ENCODE measurements at regions not wholly inside any gene's neighbourhood (a gene's known extent, or its start where the extent isn't known, plus 50 kb on each side); places are given as distances from the start of the nearest gene placed in this dataset.

DNA sequence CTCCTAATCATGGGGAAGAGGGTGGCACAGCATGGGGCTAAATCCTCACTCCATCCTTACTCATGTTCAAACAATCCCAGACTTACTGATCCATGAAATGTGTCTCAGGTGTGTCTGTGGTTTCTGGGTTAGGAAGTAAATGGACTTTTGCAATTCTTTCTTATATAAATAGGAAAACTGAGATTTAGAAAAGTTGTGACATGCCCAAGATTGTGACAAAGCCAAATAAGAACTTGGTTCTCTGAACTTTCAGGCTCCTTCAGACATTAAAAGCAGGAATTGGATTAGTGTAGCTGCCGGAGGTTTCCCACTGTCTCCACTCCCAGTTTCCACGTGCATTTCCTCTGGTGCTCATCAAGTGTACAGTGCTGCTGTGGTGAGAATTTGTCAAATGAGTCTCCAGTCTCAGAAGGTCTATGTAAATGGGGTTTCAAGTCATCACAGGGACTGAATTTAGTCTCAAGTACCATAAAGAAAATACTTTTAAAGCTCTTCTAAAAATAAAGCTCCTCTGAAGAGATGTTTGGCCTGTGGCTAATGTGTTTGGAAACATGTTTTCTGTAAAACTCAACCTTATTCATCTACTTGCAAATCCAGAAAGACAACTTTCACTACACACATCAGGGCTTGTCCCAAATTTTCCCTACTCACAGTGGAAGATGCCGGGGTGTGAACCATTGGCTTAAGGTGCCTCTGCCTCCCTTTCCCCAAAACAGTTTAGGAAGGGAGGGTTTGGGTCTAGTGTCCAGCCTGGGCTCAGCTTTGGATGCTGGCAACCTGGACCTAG, 115.2 kb downstream of the NGF start:
- H3K27ac ChIP-seq = no peak overlapping the region
- TF ChIP-seq, protein P1, sequence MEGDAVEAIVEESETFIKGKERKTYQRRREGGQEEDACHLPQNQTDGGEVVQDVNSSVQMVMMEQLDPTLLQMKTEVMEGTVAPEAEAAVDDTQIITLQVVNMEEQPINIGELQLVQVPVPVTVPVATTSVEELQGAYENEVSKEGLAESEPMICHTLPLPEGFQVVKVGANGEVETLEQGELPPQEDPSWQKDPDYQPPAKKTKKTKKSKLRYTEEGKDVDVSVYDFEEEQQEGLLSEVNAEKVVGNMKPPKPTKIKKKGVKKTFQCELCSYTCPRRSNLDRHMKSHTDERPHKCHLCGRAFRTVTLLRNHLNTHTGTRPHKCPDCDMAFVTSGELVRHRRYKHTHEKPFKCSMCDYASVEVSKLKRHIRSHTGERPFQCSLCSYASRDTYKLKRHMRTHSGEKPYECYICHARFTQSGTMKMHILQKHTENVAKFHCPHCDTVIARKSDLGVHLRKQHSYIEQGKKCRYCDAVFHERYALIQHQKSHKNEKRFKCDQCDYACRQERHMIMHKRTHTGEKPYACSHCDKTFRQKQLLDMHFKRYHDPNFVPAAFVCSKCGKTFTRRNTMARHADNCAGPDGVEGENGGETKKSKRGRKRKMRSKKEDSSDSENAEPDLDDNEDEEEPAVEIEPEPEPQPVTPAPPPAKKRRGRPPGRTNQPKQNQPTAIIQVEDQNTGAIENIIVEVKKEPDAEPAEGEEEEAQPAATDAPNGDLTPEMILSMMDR (conservative IDR thresholded peaks at IDR 0.05) = no peak

DNA sequence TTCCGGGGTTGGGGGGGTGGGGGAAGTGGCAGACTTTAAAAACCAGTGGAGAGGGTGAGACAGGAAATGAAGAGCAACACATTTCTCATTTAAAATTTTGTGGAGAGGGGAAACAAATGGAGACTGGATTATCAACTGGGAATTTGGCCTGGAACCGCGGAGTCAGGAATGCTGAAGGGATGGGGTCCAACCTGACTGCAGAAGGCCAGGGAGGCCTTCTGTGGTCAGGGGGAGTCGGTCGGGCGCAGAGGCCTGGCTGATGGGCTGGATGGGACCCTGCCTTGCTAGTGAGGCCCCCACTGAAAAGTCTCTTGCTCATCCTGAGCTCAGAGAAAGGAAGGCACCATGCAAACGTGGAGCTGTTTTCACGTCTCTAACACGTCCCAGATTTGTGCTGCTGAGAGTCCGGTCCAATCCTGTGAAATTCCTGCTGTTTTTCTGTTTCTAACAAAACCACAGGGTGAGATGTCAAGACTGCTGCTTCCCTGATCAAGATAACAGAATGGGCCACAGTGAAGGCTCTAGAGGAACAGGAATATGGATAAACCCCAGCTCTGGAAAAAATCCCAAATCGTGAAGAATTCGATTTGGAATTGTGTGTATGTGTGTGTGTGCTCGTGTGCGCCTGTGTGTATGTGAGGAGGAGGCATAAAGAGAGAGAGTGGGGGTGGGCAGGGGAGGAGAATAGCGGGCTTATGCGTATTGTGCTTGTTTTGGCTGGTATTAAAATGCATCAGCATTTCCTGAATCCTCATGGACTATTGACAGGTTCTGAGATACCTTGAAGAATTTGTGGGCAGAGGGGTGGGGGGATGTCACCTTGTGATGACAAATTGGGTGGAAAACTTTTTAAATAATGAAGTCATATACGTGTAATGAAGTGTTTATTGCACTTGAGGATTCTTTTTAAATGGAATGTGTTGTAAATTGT, 117.4 kb downstream of the NGF start:
- TF ChIP-seq, protein P1 (conservative IDR thresholded peaks at IDR 0.05) = no peak
- H3K27ac ChIP-seq = no peak overlapping the region

DNA sequence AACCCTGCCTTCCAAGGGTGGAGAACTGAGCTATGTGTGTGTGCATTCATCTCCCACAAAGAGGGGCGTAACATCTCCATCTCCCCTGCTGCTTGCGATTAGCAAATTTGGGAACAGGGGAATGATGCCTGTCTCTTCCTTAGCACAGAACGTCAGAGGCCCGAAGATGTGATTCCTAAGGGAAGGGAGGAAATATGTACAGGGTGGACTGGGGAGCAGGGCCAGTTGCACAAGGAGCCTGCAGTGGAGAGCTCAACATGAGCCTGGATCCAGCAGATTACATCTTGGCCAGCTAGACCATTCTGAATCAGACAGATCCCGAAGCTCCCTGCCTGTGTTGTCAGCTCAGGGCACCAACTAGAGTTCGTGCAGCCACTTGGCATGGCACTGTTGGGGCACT, 118.1 kb downstream of the NGF start:
- H3K27ac ChIP-seq = no peak overlapping the region
- TF ChIP-seq, protein P1 (conservative IDR thresholded peaks at IDR 0.05) = no peak

DNA sequence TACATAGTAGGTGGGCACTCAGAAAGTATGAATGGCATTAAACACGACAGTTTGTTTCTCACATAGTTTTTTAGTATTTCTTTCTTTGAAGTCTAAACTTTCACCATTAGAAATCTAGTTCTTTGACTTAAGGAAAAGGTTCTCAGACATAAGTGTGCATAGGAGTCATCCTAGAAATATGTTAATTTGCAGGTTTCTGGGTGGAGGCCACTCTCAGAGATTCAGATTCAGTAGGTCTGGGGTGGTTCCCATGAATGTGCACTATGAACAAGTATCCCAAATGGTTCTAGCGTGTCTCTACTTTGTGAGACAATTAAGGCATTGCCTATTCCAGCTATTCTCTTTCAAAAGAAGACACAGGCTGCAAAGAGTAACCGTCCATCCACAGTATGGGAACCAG, 119.3 kb downstream of the NGF start:
- no peak overlapping the region for H3K27ac ChIP-seq
- TF ChIP-seq, protein P1 (conservative IDR thresholded peaks at IDR 0.05) = no peak

DNA sequence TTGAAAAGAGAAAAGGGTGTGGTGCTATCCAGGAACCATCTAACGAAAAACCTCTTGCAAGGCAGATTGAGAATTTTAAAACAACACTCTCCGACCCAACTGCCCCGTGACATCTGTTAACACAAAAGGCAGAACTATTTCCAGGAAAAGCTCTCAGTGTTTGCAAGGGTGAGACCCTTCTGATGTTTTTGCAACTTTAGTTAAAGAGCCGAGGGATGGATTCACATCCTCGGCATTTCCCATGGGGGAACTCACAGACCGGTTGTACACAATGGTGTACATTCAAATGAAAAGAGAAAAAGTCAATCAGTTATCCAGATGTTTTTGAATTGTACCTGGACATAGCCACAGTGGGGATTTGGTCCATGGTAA, 120.0 kb downstream of the NGF start:
- TF ChIP-seq, protein P1 (conservative IDR thresholded peaks at IDR 0.05) = no peak
- no peak overlapping the region for H3K27ac ChIP-seq

DNA sequence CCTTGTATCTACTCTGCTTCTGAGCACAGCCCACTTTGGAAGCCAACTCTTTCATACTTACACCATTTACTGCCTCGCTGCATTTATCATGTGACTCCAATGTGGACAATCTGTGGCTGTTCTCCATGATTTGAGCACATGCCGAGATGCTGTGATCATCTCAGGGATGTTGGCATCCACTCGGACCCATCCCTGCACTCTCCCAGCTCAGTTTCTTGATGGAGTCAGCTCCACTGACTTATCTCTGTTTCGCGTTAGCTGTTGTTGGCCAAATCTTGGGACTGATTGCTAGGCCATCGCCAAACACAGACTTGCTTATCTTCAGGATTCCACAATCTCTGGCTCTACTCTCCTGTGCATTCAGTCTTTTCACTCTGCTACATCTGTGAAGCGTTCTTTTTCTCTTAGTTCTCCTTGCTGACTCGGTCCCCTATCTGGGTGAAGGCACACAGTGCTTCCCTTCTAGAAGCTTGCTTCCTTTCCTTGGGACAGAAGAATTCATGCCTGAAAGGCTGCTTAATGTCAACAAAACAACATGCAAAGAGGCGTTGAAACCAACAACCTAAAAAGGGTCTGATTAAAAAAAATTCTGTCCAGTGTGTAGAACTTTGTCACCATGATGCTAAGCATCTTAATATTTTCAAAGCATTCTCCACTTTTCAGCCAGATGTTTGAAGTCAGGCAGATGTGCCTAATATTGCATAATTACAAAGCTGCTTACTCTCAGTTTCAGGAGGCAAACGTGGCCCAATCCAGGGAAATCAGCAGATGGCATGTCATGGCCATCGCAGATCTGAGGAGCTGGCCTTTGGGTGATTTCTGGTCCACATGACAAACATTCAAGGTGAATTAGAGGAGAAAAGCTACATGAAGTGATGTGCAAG, 120.7 kb downstream of the NGF start:
- TF ChIP-seq, protein P1 (conservative IDR thresholded peaks at IDR 0.05) = no peak
- no peak overlapping the region for H3K27ac ChIP-seq
